GM12878 (cell line): ENCODE measurements at regions not wholly inside any gene's neighbourhood (a gene's known extent, or its start where the extent isn't known, plus 50 kb on each side); places are given as distances from the start of the nearest gene placed in this dataset.

Experiments
- ATAC-seq: fragments of 200-7000 bp; cut with Tn5 transposase; 3 replicates; pipeline ENCODE4 v1.9.1; 2020; ENCODE audit warnings: mild to moderate bottlenecking, moderate library complexity
- BruUV-seq: library from RNA; stranded (reverse); fragments of 400-500 nt; replicated peaks from 2 replicates; lab custom pipeline; 2021; lab: Mats Ljungman, UMichigan
- CTCF ChIA-PET: fragments of 300-600 bp; sonication (Branson Sonifier 250); formaldehyde crosslinking; extraction: SDS; loops from one replicate; lab custom pipeline; 2021; ENCODE audit warnings: inconsistent platforms; lab: Yijun Ruan, JAX
- POLR2A ChIA-PET: fragments of 350-600 bp; formaldehyde crosslinking; extraction: SDS; loops from one replicate; lab custom pipeline; 2021; ENCODE audit warnings: inconsistent platforms; lab: Charles Lee
- RAD21 ChIA-PET: fragments of 300-600 bp; sonication (Branson Sonifier 250); formaldehyde crosslinking; loops from one replicate; lab custom pipeline; 2023; ENCODE audit warnings: antibody characterized with exemption; ENCODE audit not compliant: unreplicated experiment; lab: Charles Lee
- SMC1A ChIA-PET: fragments of 300-600 bp; sonication (Branson Sonifier 250); formaldehyde crosslinking; loops from one replicate; lab custom pipeline; 2023; ENCODE audit not compliant: unreplicated experiment, uncharacterized antibody; lab: Charles Lee
- DNase-seq: peaks from one replicate; pipeline ENCODE4 v3.0.0-alpha.2; 2011; ENCODE audit warnings: low read depth, low spot score
- FAIRE-seq: peaks from 3 replicates; lab custom pipeline; 2011; peaks lifted over from hg19 to GRCh38; lab: Jason Lieb, UNC
- H2AFZ ChIP-seq: 2 replicates; pipeline ENCODE4 v1.6.0; 2011; ENCODE audit warnings: low read depth, low read length, control low read depth; ENCODE audit not compliant: control insufficient read depth
- H3K27ac ChIP-seq: 2 replicates; pipeline ENCODE4 v1.5.1; 2011; ENCODE audit warnings: control low read depth; ENCODE audit not compliant: control insufficient read depth, insufficient read depth
- H3K27me3 ChIP-seq, 2 experiments: replicated peaks in 1 of 2; 2 replicates each; pipeline versions ENCODE4 v1.6.0 to v1.6.1; 2011; ENCODE audit warnings: low read length in 1 of 2; ENCODE audit not compliant: control insufficient read depth in 2 of 2, insufficient read depth in 2 of 2
- H3K36me3 ChIP-seq, 2 experiments: 2 replicates each; pipeline ENCODE4 v1.5.1; 2011; ENCODE audit warnings: low read length in 1 of 2; ENCODE audit not compliant: control insufficient read depth in 2 of 2, insufficient read depth in 2 of 2
- H3K4me1 ChIP-seq: 2 replicates; pipeline ENCODE4 v1.6.1; 2011; ENCODE audit warnings: mild to moderate bottlenecking, low read length, moderate library complexity, mixed read lengths; ENCODE audit not compliant: control insufficient read depth, insufficient read depth
- H3K4me2 ChIP-seq: 2 replicates; pipeline ENCODE4 v1.6.0; 2011; ENCODE audit warnings: control low read depth; ENCODE audit not compliant: control insufficient read depth, insufficient read depth
- H3K4me3 ChIP-seq: fragments of 200-600 bp; sonication (generic); 2 replicates; pipeline ENCODE4 v1.5.1; 2016
- H3K79me2 ChIP-seq: 2 replicates; pipeline ENCODE4 v1.6.0; 2011; ENCODE audit warnings: low read length; ENCODE audit not compliant: control insufficient read depth, insufficient read depth
- H3K9ac ChIP-seq: 2 replicates; pipeline ENCODE4 v1.8.0; 2011; ENCODE audit warnings: low read length, control low read depth, mixed read lengths; ENCODE audit not compliant: control insufficient read depth, insufficient read depth
- H3K9me3 ChIP-seq: replicated peaks from 3 replicates; pipeline ENCODE4 v1.5.1; 2011; ENCODE audit warnings: mild to moderate bottlenecking, low read length; ENCODE audit not compliant: control insufficient read depth, insufficient read depth
- H4K20me1 ChIP-seq: 2 replicates; pipeline ENCODE4 v1.6.0; 2011; ENCODE audit not compliant: control insufficient read depth, insufficient read depth
- BCL3 ChIP-seq: IDR thresholded peaks from 2 replicates; pipeline ENCODE4 v1.6.1; 2011; ENCODE audit warnings: borderline replicate concordance, low read depth, mild to moderate bottlenecking, moderate library complexity, low read length; ENCODE audit not compliant: insufficient read depth, poor library complexity, severe bottlenecking
- ETV6 ChIP-seq, 2 experiments: fragments of 450-650 bp in 1 of 2; IDR thresholded peaks in 1 of 2; conservative IDR thresholded peaks in 1 of 2; 2 replicates each; pipeline ENCODE4 v1.6.1; 2014; ENCODE audit warnings: antibody characterized with exemption in 1 of 2, borderline replicate concordance in 1 of 2, low read depth in 1 of 2, mild to moderate bottlenecking in 1 of 2, moderate library complexity in 1 of 2
- WGBS: methylation state at CpG from one replicate; pipeline ENCODE4 v1.1.6; 2016; ENCODE audit warnings: low lambda C conversion rate; ENCODE audit not compliant: insufficient replicate concordance, insufficient coverage; ENCODE audit errors: missing lambda C conversion rate; 5-methylcytosine and 5-hydroxymethylcytosine counted together
- in situ Hi-C: fragments of 300-500 bp; cut with MboI; formaldehyde crosslinking; loops from 9 replicates; pipeline ENCODE4 v1.14.3; 2018; ENCODE audit warnings: mixed read lengths
- intact Hi-C: fragments of 100-400 bp; cut with micrococcal nuclease; formaldehyde crosslinking; loops from one replicate; pipeline ENCODE4 v1.14.2; 2022; ENCODE audit not compliant: unreplicated experiment

- BruUV-seq = no TSS peak
- Histone ChIP-seq H3K4me2 (no peak overlapping the region), H3K36me3 (no peaks in the 10 kb centered on the region), H3K4me1 (no peaks in the 10 kb centered on the region), H3K9me3 (no peaks in the 10 kb centered on the region), H3K79me2 (no peaks in the 10 kb centered on the region), H3K9ac (no peak overlapping the region), H4K20me1 (no peaks in the 10 kb centered on the region), H3K4me3 (no peak overlapping the region), H2AFZ (no peak overlapping the region), H3K27ac (no peak overlapping the region), H3K27me3 (no peaks in the 10 kb centered on the region)
- WGBS = 16% methylated on average over 3 of the region's 3 CpGs
- intact Hi-C loops (loop anchor here (1.0 to 10.0 kb wide), 6 partner anchors 170 to 965 kb away; no protein-coding TSS in a partner anchor), in situ Hi-C loops (loop anchor here (5.0 to 25.0 kb wide), 3 partner anchors 180 to 770 kb away; no protein-coding TSS in a partner anchor)
- ATAC-seq = peak; percentile 34; the same call in 2 of the 3 replicates
- POLR2A ChIA-PET = interaction anchor here (0.7 kb wide), 1 partner anchor 744 kb away, joined by 4 read pairs; no protein-coding TSS in a partner anchor
- CTCF ChIA-PET = interaction anchor here (0.6 to 6.9 kb wide), 21 partner anchors 8 to 786 kb away, joined by 3 to 118 read pairs (median 3); partner anchors contain the start of gene ALG10B
- no peak for DNase-seq
- RAD21 ChIA-PET = interaction anchor here (0.8 to 3.6 kb wide), 11 partner anchors 59 to 778 kb away, joined by 3 to 44 read pairs (median 3); no protein-coding TSS in a partner anchor
- FAIRE-seq = no peak
- SMC1A ChIA-PET = interaction anchor here (0.7 to 10.9 kb wide), 14 partner anchors 21 to 786 kb away, joined by 3 to 90 read pairs (median 4); partner anchors contain the start of gene ALG10B
- TF ChIP-seq ETV6 (conservative IDR thresholded peaks at IDR 0.05 in 1 of 2, IDR thresholded peaks at IDR 0.05 in 1 of 2; ENCODE audit: borderline replicate concordance in 1 of 2, low read depth in 1 of 2) (no peak), BCL3 (peak; percentile 22)
These were observed 197.3 kb upstream of the CPNE8 start for GRCh38 chr12:39102474-39103209.
